GM19467 (cell line): ENCODE measurements at regions not wholly inside any gene's neighbourhood (a gene's known extent, or its start where the extent isn't known, plus 50 kb on each side); places are given as distances from the start of the nearest gene placed in this dataset.
"Not testable (repeated sequence)": the region's sequence is repeated elsewhere in the genome, so short reads cannot be mapped to it uniquely, and the experiment has no call there.

Source experiments
- ATAC-seq: cut with Tn5 transposase; IDR thresholded peaks from one replicate; pipeline ENCODE4 v1.9.1; 2021; ENCODE audit warnings: mild to moderate bottlenecking, moderate library complexity; ENCODE audit not compliant: unreplicated experiment

GRCh38 chr18:70414315-70414900 lies 125.6 kb downstream of the SOCS6 start:
- ATAC-seq, result no peak

- no peak for ATAC-seq
These were observed 124.6 kb downstream of the SOCS6 start for GRCh38 chr18:70413455-70413854.

- no peak for ATAC-seq
These were observed 123.1 kb downstream of the SOCS6 start for GRCh38 chr18:70411876-70412435.

GRCh38 chr18:70411307-70411706 lies 122.5 kb downstream of the SOCS6 start:
- ATAC-seq, result no peak

GRCh38 chr18:70405052-70405451 lies 116.2 kb downstream of the SOCS6 start:
- no peak for ATAC-seq

- no peak for ATAC-seq
These were observed 111.6 kb downstream of the SOCS6 start for GRCh38 chr18:70400476-70400875.

GRCh38 chr18:70398076-70398475 lies 109.2 kb downstream of the SOCS6 start:
- no peak for ATAC-seq

- no peak for ATAC-seq
These were observed 108.5 kb downstream of the SOCS6 start for GRCh38 chr18:70397259-70397925.

GRCh38 chr18:70395771-70396170 lies 106.9 kb downstream of the SOCS6 start:
- ATAC-seq, result not testable (repeated sequence)

- no peak for ATAC-seq
These were observed 105.8 kb downstream of the SOCS6 start for GRCh38 chr18:70394672-70395071.

GRCh38 chr18:70390371-70391090 lies 101.7 kb downstream of the SOCS6 start:
- ATAC-seq, result no peak

GRCh38 chr18:70389036-70389435 lies 100.2 kb downstream of the SOCS6 start:
- not testable (repeated sequence) for ATAC-seq

GRCh38 chr18:70387027-70387426 lies 98.2 kb downstream of the SOCS6 start:
- no peak for ATAC-seq

GRCh38 chr18:70386582-70386981 lies 97.7 kb downstream of the SOCS6 start:
- no peak for ATAC-seq

GRCh38 chr18:70385474-70385873 lies 96.6 kb downstream of the SOCS6 start:
- ATAC-seq, result no peak

- ATAC-seq, result no peak
These were observed 95.4 kb downstream of the SOCS6 start for GRCh38 chr18:70384181-70384790.

GRCh38 chr18:70382992-70383717 lies 94.3 kb downstream of the SOCS6 start:
- ATAC-seq, result no peak

- ATAC-seq, result no peak
These were observed 93.2 kb downstream of the SOCS6 start for GRCh38 chr18:70382017-70382416.

- ATAC-seq, result no peak
These were observed 92.4 kb downstream of the SOCS6 start for GRCh38 chr18:70380915-70381896.
